Heart right ventricle (tissue), 16 donors: ENCODE measurements at regions not wholly inside any gene's neighbourhood (a gene's known extent, or its start where the extent isn't known, plus 50 kb on each side); places are given as distances from the start of the nearest gene placed in this dataset.

ENCODE experiments used
- ATAC-seq, 8 donors: fragments of 200-7000 bp; cut with Tn5 transposase; one replicate each; pipeline ENCODE4 v1.9.1; 2020; ENCODE audit warnings: mild to moderate bottlenecking in 8 of 8, moderate library complexity in 8 of 8, moderate number of reproducible peaks in 1 of 8
- DNase-seq, 2 donors: peaks; one replicate each; pipeline ENCODE4 v3.0.0-alpha.2; 2020
- H3K27ac ChIP-seq, 10 donors: fragments of 200-600 bp; sonication (generic) in 2 of 10; one replicate each; pipeline versions ENCODE4 v1.5.0 to v1.8.0; 2020 to 2022; ENCODE audit warnings: mild to moderate bottlenecking in 3 of 10
- H3K27me3 ChIP-seq, 7 donors: fragments of 200-600 bp; one replicate each; pipeline ENCODE4 v1.8.0; 2021 to 2022; ENCODE audit warnings: mild to moderate bottlenecking in 2 of 7
- H3K36me3 ChIP-seq, 9 donors: fragments of 200-600 bp; sonication (generic) in 1 of 9; one replicate each; pipeline versions ENCODE4 v1.5.0 to v1.8.0; 2020 to 2022; ENCODE audit warnings: mild to moderate bottlenecking in 2 of 9
- H3K4me1 ChIP-seq, 9 donors: fragments of 200-600 bp; sonication (generic) in 1 of 9; one replicate each; pipeline versions ENCODE4 v1.5.0 to v1.8.0; 2020 to 2022; ENCODE audit warnings: mild to moderate bottlenecking in 4 of 9
- H3K4me3 ChIP-seq, 10 donors: fragments of 200-600 bp; sonication (generic) in 2 of 10; one replicate each; pipeline versions ENCODE4 v1.5.0 to v1.8.0; 2020 to 2022; ENCODE audit warnings: mild to moderate bottlenecking in 7 of 10, moderate library complexity in 2 of 10
- H3K9me3 ChIP-seq, 11 donors: fragments of 200-600 bp in 10 of 11; sonication (generic) in 2 of 11; one replicate each; pipeline versions ENCODE4 v1.5.0 to v1.8.0; 2013 to 2022; ENCODE audit warnings: mild to moderate bottlenecking in 2 of 11, control low read depth in 1 of 11, moderate library complexity in 1 of 11
- CTCF ChIP-seq, 9 donors: fragments of 200-600 bp; sonication (generic) in 2 of 9; IDR thresholded peaks; one replicate each; pipeline versions ENCODE4 v1.5.0 to v1.8.0; 2021 to 2022; ENCODE audit warnings: antibody characterized with exemption in 9 of 9, mild to moderate bottlenecking in 5 of 9, moderate library complexity in 1 of 9
- WGBS, 2 donors: extraction: QIAGEN DNeasy Blood & Tissue Kit; methylation state at CpG; one replicate each; pipeline ENCODE4 v1.1.7; 2013; ENCODE audit warnings: inconsistent platforms in 1 of 2; 5-methylcytosine and 5-hydroxymethylcytosine counted together
- intact Hi-C, 10 donors: fragments of 100-400 bp; cut with DNase I; formaldehyde crosslinking; loops; one replicate each; pipeline versions ENCODE4 v1.11.1 to v1.14.2; 2022
- donor health status: Arrhythmogenic right ventricular cardiomyopathy.
- donor health status: ischemic (EF 13 %, LVEDD 7.1; RV severe dilation, severe dysfunction).
- donor health status: healthy with polysubstance abuse.
- donor health status: DM: no; HTN: yes; CAD: no.
- donor health status: DM: no; HTN: no; CAD: no.
- donor health status: ischemic (EF 25% LVEDD 6.9; RV normal size, moderate dysfunction).
- donor health status: ischemic (EF 25% LVEDD 5.7; RV mildly dilated, moderate dysfunction).
- donor health status: healthy.
- donor health status: DM: yes; HTN: yes; CAD: no.
- donor health status: Ischemic cardiomyopathy.
- donor health status: ischemic (EF 35%, LVEDD 5.7; RV mildly dilated, moderate dysfunction).
- donor health status: nonischemic (EF 11% LVEDD 7.7; RV severe dilation, severe dysfunction).
- donor health status: DM: yes; HTN: yes; CAD: no.
- donor health status: PGD.
- donor health status: ischemic (EF 29% LVEDD 5.4; RV normal size, mild dysfunction).
- donor health status: nonischemic (EF 23%, LVEDD 6.1; RV moderate dilation, normal function).

- Histone ChIP-seq H3K36me3 (no peaks in the 10 kb centered on the region), H3K27ac (no peak overlapping the region), H3K27me3 (peaks cover 0 to 10% (median 7%) of the 10 kb centered on the region in 7 donors), H3K4me1 (no peaks in the 10 kb centered on the region), H3K4me3 (no peak overlapping the region), H3K9me3 (no peaks in the 10 kb centered on the region)
- WGBS, 2 donors: 67 to 68% methylated on average over 6 of the region's 6 CpGs
- DNase-seq (no peak), ATAC-seq (no peak)
- intact Hi-C loops: no loop called here
- TF ChIP-seq CTCF (IDR thresholded peaks at IDR 0.05): no peak
These were observed 526.7 kb upstream of the WWC1 start for GRCh38 chr5:167764641-167765289.

GRCh38 chr5:167765352-167765751, 526.1 kb upstream of the WWC1 start:
- ATAC-seq (no peak), DNase-seq (no peak)
- Histone ChIP-seq H3K36me3 (no peaks in the 10 kb centered on the region), H3K4me3 (no peak overlapping the region), H3K4me1 (no peaks in the 10 kb centered on the region), H3K9me3 (no peaks in the 10 kb centered on the region), H3K27ac (no peak overlapping the region), H3K27me3 (peaks cover 0 to 10% (median 7%) of the 10 kb centered on the region in 7 donors)
- 74 to 78% methylated on average over 7 of the region's 7 CpGs for WGBS, 2 donors
- intact Hi-C loops: no loop called here
- no peak for TF ChIP-seq CTCF (IDR thresholded peaks at IDR 0.05)

- Histone ChIP-seq H3K36me3 (no peaks in the 10 kb centered on the region), H3K27me3 (peaks cover 0 to 10% (median 7%) of the 10 kb centered on the region in 7 donors), H3K9me3 (no peaks in the 10 kb centered on the region), H3K27ac (no peak overlapping the region), H3K4me3 (no peak overlapping the region), H3K4me1 (no peaks in the 10 kb centered on the region)
- ATAC-seq: no peak
- no peak for TF ChIP-seq CTCF (IDR thresholded peaks at IDR 0.05)
- intact Hi-C loops: no loop called here
- DNase-seq: no peak
- WGBS, 2 donors: 45 to 47% methylated on average over 2 of the region's 2 CpGs
These were observed 524.5 kb upstream of the WWC1 start for GRCh38 chr5:167766957-167767356.

- Histone ChIP-seq H3K27me3 (peaks cover 0 to 10% (median 7%) of the 10 kb centered on the region in 7 donors), H3K4me1 (no peaks in the 10 kb centered on the region), H3K4me3 (no peak overlapping the region), H3K9me3 (no peaks in the 10 kb centered on the region), H3K27ac (no peak overlapping the region), H3K36me3 (no peaks in the 10 kb centered on the region)
- 66 to 71% methylated on average over 4 of the region's 4 CpGs for WGBS, 2 donors
- ATAC-seq (no peak), DNase-seq (no peak)
- no peak for TF ChIP-seq CTCF (IDR thresholded peaks at IDR 0.05)
- intact Hi-C loops: no loop called here
These were observed 523.6 kb upstream of the WWC1 start for GRCh38 chr5:167767795-167768194.
